Kidney (tissue), 13 donors: ENCODE measurements at regions not wholly inside any gene's neighbourhood (a gene's known extent, or its start where the extent isn't known, plus 50 kb on each side); places are given as distances from the start of the nearest gene placed in this dataset.

Experiments
- DNase-seq, 5 donors: peaks; one replicate each; pipeline ENCODE4 v3.0.0-alpha.2; 2013 to 2020
- FAIRE-seq: peaks from 2 replicates; lab custom pipeline; 2012; peaks lifted over from hg19 to GRCh38; lab: Jason Lieb, UNC
- H3K27ac ChIP-seq, 2 donors: one replicate each; pipeline ENCODE4 v1.7.0; 2013; ENCODE audit warnings: low read depth in 2 of 2, low read length in 2 of 2, inconsistent platforms in 1 of 2
- H3K27me3 ChIP-seq: one replicate; pipeline ENCODE4 v1.7.1; 2013; ENCODE audit warnings: low read length, inconsistent platforms; ENCODE audit not compliant: control insufficient read depth, insufficient read depth
- H3K36me3 ChIP-seq, 3 donors: one replicate each; pipeline versions ENCODE4 v1.7.0 to v1.7.1; 2013; ENCODE audit warnings: low read length in 3 of 3, control low read depth in 1 of 3, inconsistent platforms in 1 of 3; ENCODE audit not compliant: insufficient read depth in 3 of 3, control insufficient read depth in 2 of 3
- H3K4me1 ChIP-seq, 3 donors: one replicate each; pipeline versions ENCODE4 v1.7.0 to v1.7.1; 2013; ENCODE audit warnings: low read length in 3 of 3, inconsistent platforms in 1 of 3, low read depth in 1 of 3; ENCODE audit not compliant: control insufficient read depth in 2 of 3, insufficient read depth in 2 of 3
- H3K4me3 ChIP-seq, 3 donors: one replicate each; pipeline versions ENCODE4 v1.7.0 to v1.8.1; 2013; ENCODE audit warnings: low read length in 3 of 3, control low read depth in 1 of 3, inconsistent platforms in 1 of 3
- H3K9ac ChIP-seq, 3 donors: one replicate each; pipeline versions ENCODE4 v1.7.0 to v1.7.1; 2013; ENCODE audit warnings: low read length in 3 of 3, control low read depth in 1 of 3, inconsistent platforms in 1 of 3
- H3K9me3 ChIP-seq, 3 donors: one replicate each; pipeline versions ENCODE4 v1.7.0 to v1.7.1; 2013; ENCODE audit warnings: low read length in 3 of 3, control low read depth in 1 of 3, inconsistent platforms in 1 of 3; ENCODE audit not compliant: control insufficient read depth in 2 of 3, insufficient read depth in 1 of 3
- CTCF ChIP-seq: IDR thresholded peaks from 3 replicates; pipeline ENCODE4 v1.5.1; 2012; ENCODE audit warnings: mild to moderate bottlenecking, moderate library complexity, borderline replicate concordance; ENCODE audit not compliant: insufficient read depth; ENCODE audit errors: extremely low read depth
- intact Hi-C: fragments of 100-400 bp; cut with DNase I; formaldehyde crosslinking; loops from one replicate; pipeline ENCODE4 v1.11.1; 2022
- donor health status: control.
- donor health status: control.
- donor health status: control.
- donor health status: control.
- donor health status: control.
- donor health status: DM: yes; HTN: yes; CAD: no.
- donor health status: Normal renal cell carcinoma (clear cell type).

- H3K9ac ChIP-seq = no peak overlapping the region
- no peaks in the 10 kb centered on the region for H3K27me3 ChIP-seq
- no peak overlapping the region for H3K4me3 ChIP-seq
- no peak for TF ChIP-seq CTCF
- H3K27ac ChIP-seq = no peak overlapping the region
- H3K36me3 ChIP-seq = no peaks in the 10 kb centered on the region
- intact Hi-C loops = no loop called here
- H3K9me3 ChIP-seq = no peaks in the 10 kb centered on the region
- peak in 1 of 5 donors; percentile 5 for DNase-seq
- no peaks in the 10 kb centered on the region for H3K4me1 ChIP-seq
- no peak for FAIRE-seq
Observed at GRCh38 chr2:3038636-3039035, 339.0 kb downstream of the EIPR1 start.

- Histone ChIP-seq H3K27me3 (no peaks in the 10 kb centered on the region), H3K4me1 (no peaks in the 10 kb centered on the region), H3K9me3 (no peaks in the 10 kb centered on the region), H3K27ac (no peak overlapping the region), H3K9ac (no peak overlapping the region), H3K4me3 (no peak overlapping the region), H3K36me3 (no peaks in the 10 kb centered on the region)
- intact Hi-C loops = no loop called here
- DNase-seq = peak in 1 of 5 donors; percentile 19
- FAIRE-seq = no peak
- TF ChIP-seq CTCF = no peak
Observed at GRCh38 chr2:3037196-3038194, 340.1 kb downstream of the EIPR1 start.

- Histone ChIP-seq H3K4me1 (no peaks in the 10 kb centered on the region), H3K27me3 (no peaks in the 10 kb centered on the region), H3K27ac (no peak overlapping the region), H3K36me3 (no peaks in the 10 kb centered on the region), H3K9me3 (no peaks in the 10 kb centered on the region), H3K4me3 (no peak overlapping the region), H3K9ac (no peak overlapping the region)
- no peak for FAIRE-seq
- peak in 1 of 5 donors; percentile 13 for DNase-seq
- intact Hi-C loops = no loop called here
- TF ChIP-seq CTCF = no peak
Observed at GRCh38 chr2:3036432-3037125, 341.0 kb downstream of the EIPR1 start.
